ENCODE measurements at regions not wholly inside any gene's neighbourhood (a gene's known extent, or its start where the extent isn't known, plus 50 kb on each side); places are given as distances from the start of the nearest gene placed in this dataset.
"Not testable (repeated sequence)": the region's sequence is repeated elsewhere in the genome, so short reads cannot be mapped to it uniquely, and the experiment has no call there.

DNA sequence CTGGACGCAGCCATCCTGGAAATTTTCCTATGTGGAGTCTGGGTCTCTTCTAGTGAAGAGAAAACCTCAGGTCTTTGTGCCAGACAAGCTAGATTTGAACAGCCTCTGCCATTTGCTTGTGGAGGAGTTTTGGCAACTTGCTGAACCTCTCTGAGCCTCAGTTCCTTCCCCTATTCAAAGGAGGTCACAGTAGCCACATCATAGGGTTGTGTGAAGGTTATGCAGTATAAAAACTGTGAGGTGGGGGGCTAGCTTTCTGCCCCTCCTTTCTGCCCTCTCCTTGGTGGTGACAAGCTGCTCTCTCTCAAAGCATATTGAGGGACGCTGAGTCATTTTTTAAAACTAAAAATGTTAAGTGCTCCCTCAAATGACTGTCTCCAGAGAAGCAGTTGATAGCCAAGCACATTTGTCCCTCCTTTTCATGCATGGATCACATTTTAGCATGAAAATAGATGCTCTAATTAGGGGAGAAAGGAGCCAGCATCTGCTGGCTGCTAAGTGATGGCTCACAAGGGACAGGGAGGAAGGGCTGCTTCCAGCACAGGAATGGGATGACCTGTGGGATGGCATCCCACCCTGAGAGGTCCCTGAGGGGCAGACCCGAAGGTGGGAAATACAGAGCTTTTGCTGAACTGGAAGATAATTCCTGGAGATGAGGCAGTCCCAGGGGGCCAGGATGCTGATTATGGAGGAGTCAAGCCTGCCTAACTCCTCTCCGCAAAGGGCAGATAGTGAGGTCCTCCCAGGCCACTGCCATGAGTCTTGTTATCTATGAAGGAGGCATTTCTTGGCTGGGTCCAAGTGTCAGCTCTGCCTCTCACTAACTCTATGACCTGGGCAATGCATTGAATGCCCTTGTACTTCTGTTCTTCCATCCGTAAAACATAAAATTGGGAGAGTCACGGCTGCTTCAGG lies 218.8 kb downstream of the RAB11FIP4 start:
- DNase-seq: no peak

DNA sequence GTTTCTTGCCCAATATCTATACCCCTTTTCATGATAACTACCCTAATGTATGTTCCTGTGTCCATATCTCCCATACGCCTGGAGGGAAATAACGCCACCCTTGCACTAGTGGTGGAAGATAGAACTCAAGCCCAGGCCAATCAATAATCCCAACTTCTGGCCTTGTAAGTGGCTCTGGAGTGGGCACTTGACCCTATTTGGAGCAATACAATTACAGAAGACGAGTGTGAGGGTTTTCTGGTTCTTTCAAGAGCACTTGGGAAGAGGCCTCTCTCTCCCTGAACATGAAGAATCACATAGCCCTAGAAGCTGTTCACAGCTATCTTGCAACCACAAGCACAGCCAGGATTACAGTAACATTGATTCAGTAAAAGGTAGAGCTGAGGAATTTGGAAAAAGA lies 217.9 kb downstream of the RAB11FIP4 start:
- DNase-seq: no peak

GRCh38 chr17:31608659-31609254 lies 217.3 kb downstream of the RAB11FIP4 start:
- no peak for DNase-seq

GRCh38 chr17:31605761-31606160 lies 214.3 kb downstream of the RAB11FIP4 start:
- DNase-seq: no peak

DNA sequence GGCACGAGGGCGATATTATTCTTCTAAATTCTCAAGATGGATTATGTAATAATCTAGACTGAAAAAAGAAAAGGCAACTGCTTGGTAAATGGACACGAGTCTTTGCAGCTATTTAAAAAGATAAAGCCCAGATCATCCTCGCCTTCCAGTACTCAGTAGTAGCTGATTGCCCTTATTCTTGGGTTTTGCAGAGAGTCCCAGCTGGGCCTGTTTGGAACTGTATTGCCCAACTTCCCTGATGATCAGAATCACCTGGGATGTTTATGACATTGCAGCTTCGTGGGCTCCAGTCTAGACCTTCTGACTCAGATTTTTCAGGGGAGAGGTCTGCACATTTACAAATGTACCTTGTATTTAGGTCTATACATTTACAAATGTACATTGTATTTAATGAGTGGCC lies 213.5 kb downstream of the RAB11FIP4 start:
- no peak for DNase-seq

GRCh38 chr17:31600144-31600543 lies 208.7 kb downstream of the RAB11FIP4 start:
- not testable (repeated sequence) for DNase-seq

DNA sequence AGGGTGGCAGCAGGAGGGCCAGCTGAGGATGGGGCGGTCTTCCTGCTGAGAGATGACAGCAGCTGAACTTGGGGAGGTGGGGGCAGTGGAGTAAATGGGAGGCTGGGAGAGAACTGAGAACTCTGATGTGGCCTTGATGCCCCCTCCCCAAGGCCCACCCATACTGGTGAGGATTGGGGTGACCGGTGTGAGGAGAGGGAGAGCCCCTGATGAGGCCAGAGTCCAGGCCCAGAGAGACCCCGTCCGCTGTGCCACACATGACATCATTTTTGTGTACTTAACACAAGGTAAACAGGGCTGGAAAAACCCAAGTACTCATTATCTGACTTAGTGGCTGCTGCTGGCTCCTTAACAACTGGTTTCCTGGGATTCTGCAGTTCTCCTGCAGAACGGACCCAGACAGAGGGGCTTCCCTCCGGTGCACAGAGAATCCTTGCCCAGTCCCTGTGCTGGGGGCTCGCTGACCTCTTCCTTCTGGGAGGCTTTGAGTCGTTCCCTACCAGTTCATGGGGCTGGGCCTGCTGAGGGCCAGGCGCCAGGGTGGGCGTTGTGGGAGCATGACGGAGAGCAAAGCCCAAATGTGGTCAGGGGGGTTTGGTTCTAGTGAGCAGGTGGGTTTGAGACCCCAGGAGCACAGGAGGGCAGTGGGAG lies 207.6 kb downstream of the RAB11FIP4 start:
- no peak for DNase-seq

DNA sequence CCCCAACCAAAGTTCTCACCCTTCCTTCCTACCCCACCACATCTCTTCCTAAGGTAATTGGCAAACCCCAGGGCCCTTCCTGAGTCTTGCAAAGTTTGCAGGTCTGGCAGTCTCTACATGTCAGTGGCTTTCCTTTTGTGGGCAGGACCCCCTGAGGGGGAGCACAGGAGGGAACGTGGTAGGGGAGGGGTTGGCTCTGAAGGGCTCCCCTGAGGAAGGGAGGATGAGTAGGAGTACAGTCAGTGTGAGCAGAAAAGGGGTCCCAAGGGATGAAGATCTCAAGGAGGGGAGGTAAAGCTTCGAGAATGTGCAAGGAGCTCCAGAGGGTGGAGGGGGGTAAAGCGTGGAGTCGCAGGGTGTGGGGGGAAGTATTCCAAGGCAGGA lies 206.9 kb downstream of the RAB11FIP4 start:
- DNase-seq: no peak

GRCh38 chr17:31597646-31598398 lies 206.3 kb downstream of the RAB11FIP4 start:
- no peak for DNase-seq

- peak; percentile 51 for DNase-seq
Observed at GRCh38 chr17:31596382-31597323, 205.2 kb downstream of the RAB11FIP4 start.

DNA sequence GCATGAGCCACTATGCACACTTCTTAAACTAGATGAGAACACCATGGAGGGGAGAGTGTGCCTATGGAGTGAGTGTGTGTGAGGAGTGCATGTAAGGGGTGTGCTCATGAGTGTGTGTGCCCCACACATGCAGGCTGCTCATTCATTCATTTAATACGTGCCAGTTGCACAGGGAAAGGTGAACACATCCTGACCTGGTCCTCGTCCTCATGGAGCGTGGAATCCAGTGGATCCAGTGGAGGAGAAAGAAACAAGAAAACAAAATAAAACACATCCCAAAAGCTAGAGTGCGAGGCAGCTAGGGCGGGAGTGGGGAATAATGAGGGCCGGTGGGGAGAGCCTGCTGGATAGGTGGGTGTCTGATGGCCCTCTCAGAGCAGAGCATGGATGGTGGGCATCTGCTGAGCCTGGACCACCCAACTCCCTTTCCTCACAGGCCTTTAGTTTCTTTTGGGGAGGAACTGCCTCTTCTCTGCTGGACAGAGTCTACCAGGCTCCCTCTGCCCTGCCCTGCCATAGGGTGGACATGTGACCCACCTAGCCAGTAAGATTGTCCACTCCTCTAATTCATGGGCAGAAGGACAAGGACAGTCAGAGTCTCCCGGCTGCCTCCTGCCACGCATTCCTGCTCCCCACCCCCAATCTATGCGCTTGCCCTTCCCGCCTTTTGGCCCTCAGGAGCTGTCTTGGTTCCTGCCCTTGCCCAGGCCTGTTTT lies 204.3 kb downstream of the RAB11FIP4 start:
- no peak for DNase-seq

DNA sequence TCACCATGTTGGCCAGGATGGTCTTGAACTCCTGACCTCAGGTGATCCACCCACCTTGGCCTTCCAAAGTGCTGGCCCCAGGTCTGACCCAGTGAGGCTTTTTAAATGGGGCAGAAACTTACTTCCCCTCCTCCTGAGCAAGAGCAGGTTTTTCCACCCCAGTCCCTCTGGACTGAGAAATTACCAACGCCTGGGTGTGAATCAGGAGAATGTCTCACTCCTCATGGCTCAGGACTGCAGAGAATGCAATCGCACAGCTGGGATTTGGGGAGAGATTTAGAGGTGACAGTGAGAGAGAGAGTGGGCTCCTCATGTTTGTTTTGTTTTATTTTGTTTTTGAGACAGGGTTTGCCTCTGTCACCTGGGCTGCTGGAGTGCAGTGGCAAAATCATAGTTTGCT lies 203.6 kb downstream of the RAB11FIP4 start:
- DNase-seq: no peak

DNA sequence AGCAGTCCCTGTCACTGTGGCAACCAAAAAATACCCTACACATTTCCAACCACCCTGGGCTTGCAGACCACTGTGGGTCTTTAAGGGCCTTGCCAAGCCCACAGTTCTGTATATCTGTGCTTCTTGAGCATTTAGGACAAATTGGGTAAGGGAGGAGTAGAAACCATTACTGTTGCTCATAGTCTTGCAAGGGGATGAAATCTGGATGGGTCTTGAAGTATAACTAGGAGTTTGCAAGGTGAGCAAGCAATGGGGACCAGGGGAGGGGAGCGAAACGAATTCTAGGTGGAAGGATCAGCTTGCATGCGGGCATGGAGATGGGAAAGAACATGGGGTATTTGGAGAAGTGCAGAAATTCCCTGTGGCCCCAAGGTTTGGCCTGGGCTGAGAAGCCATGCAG lies 202.9 kb downstream of the RAB11FIP4 start:
- DNase-seq: no peak

DNA sequence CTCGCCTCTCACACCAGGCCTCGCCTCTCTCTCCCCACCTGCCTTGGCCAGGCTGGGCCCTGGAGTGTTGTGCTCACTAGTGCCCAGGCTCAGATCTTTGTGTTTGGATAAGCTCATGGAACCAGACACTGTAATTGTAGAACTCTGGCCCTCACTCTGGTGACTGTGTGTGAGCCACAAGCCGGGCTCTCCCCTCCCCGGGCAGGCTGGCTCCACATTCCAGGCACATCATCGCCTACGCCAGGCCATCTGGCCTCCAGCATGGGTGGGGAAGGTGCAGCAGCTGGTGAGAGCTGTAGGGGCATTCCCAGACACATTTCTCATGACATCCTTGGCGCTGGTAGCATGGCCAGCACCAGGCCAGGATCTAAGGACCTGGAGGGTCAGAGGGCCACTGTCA lies 202.3 kb downstream of the RAB11FIP4 start:
- peak; percentile 24 for DNase-seq

- DNase-seq: no peak
Observed at GRCh38 chr17:31591924-31592323, 200.4 kb downstream of the RAB11FIP4 start.

DNA sequence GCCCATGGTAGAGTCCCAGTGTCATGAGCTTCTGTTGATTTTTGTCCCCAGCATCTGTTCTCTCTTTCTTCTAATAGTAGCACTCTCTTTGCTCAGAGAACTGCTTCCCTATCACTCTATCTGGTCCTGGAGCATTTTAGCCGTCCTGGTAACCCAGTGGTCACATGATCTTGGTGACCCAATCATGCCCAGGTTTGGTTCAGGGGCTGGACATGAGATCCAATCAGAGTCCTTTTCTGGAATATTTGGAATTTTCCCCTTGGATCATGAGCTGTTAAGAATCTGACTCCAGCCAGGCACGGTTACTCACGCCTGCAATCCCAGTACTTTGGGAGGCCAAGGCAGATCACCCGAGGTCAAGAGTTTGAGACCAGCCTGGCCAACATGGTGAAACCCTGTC lies 197.0 kb downstream of the RAB11FIP4 start:
- DNase-seq: no peak

GRCh38 chr17:31588034-31588433 lies 196.6 kb downstream of the RAB11FIP4 start:
- DNase-seq: no peak
